GM20000 (cell line): ENCODE measurements at regions not wholly inside any gene's neighbourhood (a gene's known extent, or its start where the extent isn't known, plus 50 kb on each side); places are given as distances from the start of the nearest gene placed in this dataset.

Source experiments
- DNase-seq: peaks from one replicate; pipeline ENCODE4 v3.0.0; 2012; ENCODE audit warnings: low spot score
- TF ChIP-seq, protein P1 (sequence below): IDR thresholded peaks from 2 replicates; pipeline ENCODE4 v1.5.1; 2012; ENCODE audit warnings: mild to moderate bottlenecking, control low read depth; ENCODE audit errors: extremely low read depth, missing control alignments

- TF ChIP-seq, protein P1, sequence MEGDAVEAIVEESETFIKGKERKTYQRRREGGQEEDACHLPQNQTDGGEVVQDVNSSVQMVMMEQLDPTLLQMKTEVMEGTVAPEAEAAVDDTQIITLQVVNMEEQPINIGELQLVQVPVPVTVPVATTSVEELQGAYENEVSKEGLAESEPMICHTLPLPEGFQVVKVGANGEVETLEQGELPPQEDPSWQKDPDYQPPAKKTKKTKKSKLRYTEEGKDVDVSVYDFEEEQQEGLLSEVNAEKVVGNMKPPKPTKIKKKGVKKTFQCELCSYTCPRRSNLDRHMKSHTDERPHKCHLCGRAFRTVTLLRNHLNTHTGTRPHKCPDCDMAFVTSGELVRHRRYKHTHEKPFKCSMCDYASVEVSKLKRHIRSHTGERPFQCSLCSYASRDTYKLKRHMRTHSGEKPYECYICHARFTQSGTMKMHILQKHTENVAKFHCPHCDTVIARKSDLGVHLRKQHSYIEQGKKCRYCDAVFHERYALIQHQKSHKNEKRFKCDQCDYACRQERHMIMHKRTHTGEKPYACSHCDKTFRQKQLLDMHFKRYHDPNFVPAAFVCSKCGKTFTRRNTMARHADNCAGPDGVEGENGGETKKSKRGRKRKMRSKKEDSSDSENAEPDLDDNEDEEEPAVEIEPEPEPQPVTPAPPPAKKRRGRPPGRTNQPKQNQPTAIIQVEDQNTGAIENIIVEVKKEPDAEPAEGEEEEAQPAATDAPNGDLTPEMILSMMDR = no peak
- no peak for DNase-seq
These were observed 176.3 kb downstream of the HS3ST3A1 start for GRCh38 chr17:13425390-13425789.

DNA sequence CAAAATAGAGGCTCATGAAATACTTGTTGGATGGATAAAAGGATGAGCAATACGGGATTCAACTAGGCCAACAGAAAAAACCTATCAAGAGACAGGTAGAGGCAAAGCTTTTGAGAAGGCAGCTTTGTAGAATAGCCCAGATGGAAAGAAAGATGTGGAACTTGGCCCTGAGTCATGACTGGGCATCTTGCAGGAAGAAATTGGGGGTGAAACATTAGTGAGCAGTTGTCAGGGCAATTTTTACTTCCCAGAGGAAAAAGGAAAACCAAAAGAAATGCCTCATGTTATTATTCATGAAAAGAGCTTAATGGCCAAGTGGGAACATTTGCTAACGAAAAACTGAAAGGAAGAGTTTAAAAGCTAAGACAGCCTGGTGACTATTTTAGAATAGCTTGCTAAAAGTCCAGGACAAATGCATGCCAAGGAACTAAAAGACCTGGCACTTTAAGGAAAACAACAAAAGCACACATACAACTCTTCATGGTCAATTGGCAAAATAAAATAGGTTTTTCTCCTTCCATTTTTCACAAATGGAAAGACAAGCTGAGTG is 180.1 kb downstream of the HS3ST3A1 start:
- no peak for DNase-seq
- TF ChIP-seq, protein P1 = no peak

DNA sequence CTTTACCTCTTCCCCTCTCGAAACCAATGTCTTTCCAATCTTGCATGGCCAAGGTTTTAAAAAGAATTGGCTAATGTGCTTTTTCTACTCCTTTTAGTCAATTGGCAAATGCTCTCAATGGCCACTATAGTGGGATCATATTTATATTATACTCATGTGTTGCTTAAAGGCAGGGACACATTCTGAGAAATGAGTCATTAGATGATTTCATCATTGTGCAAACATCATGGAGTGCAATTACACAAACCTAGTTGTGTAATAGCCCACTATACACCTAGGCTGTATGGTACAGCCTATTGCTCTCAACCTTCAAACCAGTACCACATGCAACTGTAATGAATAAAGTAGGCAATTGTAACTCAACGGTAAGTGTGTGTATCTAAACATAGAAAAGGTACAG is 180.9 kb downstream of the HS3ST3A1 start:
- no peak for DNase-seq
- TF ChIP-seq, protein P1 = no peak

GRCh38 chr17:13420418-13420826 is 181.3 kb downstream of the HS3ST3A1 start:
- DNase-seq = no peak
- TF ChIP-seq, protein P1 = no peak

- TF ChIP-seq, protein P1 = no peak
- DNase-seq = no peak
These were observed 182.1 kb downstream of the HS3ST3A1 start for GRCh38 chr17:13419676-13420075.

DNA sequence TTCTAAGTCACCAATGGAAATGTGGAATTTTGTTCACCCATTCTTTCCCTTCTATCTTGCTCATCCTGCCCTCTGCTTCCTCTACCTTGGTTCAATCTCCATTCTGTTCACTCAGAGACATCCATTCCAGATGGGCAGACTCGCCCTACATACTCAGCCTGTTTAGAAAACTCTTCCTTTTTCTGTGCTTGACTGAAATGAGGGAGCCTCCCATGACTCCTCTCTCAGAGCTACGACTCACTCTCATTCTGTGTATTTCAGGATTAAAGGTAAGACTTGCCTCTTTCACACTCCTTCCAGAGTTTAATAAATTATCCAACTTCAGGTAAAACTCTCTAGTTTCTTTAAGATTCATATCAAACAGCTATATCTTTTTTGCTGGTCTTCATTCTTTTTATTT is 182.8 kb downstream of the HS3ST3A1 start:
- TF ChIP-seq, protein P1 = no peak
- DNase-seq = no peak

- DNase-seq = no peak
- TF ChIP-seq, protein P1 = no peak
These were observed 184.3 kb downstream of the HS3ST3A1 start for GRCh38 chr17:13417381-13417950.
